HCT116 (cell line): ENCODE measurements at regions not wholly inside any gene's neighbourhood (a gene's known extent, or its start where the extent isn't known, plus 50 kb on each side); places are given as distances from the start of the nearest gene placed in this dataset.

Experiments used
- FOSL1 ChIP-seq: IDR thresholded peaks from 2 replicates; pipeline ENCODE4 v1.6.1; 2012; ENCODE audit warnings: low read depth
- RAD21 ChIP-seq: IDR thresholded peaks from 2 replicates; pipeline ENCODE4 v1.6.1; 2012; ENCODE audit warnings: low read depth, mild to moderate bottlenecking

- TF ChIP-seq RAD21 (no peak), FOSL1 (no peak)
Measured at GRCh38 chr18:41459656-41460055, 495.4 kb upstream of the PIK3C3 start.
